Suprapubic skin (tissue), 4 donors: ENCODE measurements at regions not wholly inside any gene's neighbourhood (a gene's known extent, or its start where the extent isn't known, plus 50 kb on each side); places are given as distances from the start of the nearest gene placed in this dataset.

ENCODE experiments used
- DNase-seq, 2 donors: peaks; one replicate each; pipeline ENCODE4 v3.0.0-alpha.2; 2019; ENCODE audit warnings: low spot score in 2 of 2
- H3K27ac ChIP-seq: fragments of 200-600 bp; sonication (generic); one replicate; pipeline ENCODE4 v1.5.1; 2019
- H3K27me3 ChIP-seq: fragments of 200-600 bp; sonication (generic); one replicate; pipeline ENCODE4 v1.5.1; 2019
- H3K36me3 ChIP-seq: fragments of 200-600 bp; sonication (generic); one replicate; pipeline ENCODE4 v1.5.1; 2019
- H3K4me1 ChIP-seq: fragments of 200-600 bp; sonication (generic); one replicate; pipeline ENCODE4 v1.5.1; 2019
- H3K4me3 ChIP-seq: fragments of 200-600 bp; sonication (generic); one replicate; pipeline ENCODE4 v1.5.1; 2019; ENCODE audit warnings: mild to moderate bottlenecking
- H3K9me3 ChIP-seq: fragments of 200-600 bp; sonication (generic); one replicate; pipeline ENCODE4 v1.5.1; 2019
- CTCF ChIP-seq, 2 donors: fragments of 200-600 bp in 1 of 2; fragments of 450-650 bp in 1 of 2; sonication (generic) in 1 of 2; IDR thresholded peaks; one replicate each; pipeline ENCODE4 v1.5.1; 2016 to 2019; ENCODE audit warnings: antibody characterized with exemption in 2 of 2, mild to moderate bottlenecking in 1 of 2, moderate library complexity in 1 of 2
- EP300 ChIP-seq: sonication (generic); formaldehyde crosslinking; IDR thresholded peaks from one replicate; pipeline ENCODE4 v1.6.1; 2017; ENCODE audit warnings: antibody characterized with exemption
- POLR2A ChIP-seq, 2 donors: fragments of 450-650 bp; IDR thresholded peaks; one replicate each; pipeline ENCODE4 v1.6.1; 2017; ENCODE audit warnings: antibody characterized with exemption in 2 of 2, mild to moderate bottlenecking in 2 of 2, moderate library complexity in 2 of 2
- POLR2AphosphoS5 ChIP-seq, 3 donors: sonication (generic); formaldehyde crosslinking; IDR thresholded peaks; one replicate each; pipeline ENCODE4 v1.6.1; 2017; ENCODE audit warnings: antibody characterized with exemption in 3 of 3
- WGBS: methylation state at CpG from one replicate; pipeline ENCODE4 v1.1.5; 2018; 5-methylcytosine and 5-hydroxymethylcytosine counted together

GRCh38 chr5:9712911-9713310 lies 82.8 kb upstream of the TAS2R1 start:
- Histone ChIP-seq H3K9me3 (peaks cover 9% of the 10 kb centered on the region), H3K4me3 (no peak overlapping the region), H3K27ac (no peak overlapping the region), H3K4me1 (no peaks in the 10 kb centered on the region), H3K36me3 (no peaks in the 10 kb centered on the region), H3K27me3 (no peaks in the 10 kb centered on the region)
- WGBS, result 42% methylated on average over 8 of the region's 8 CpGs
- TF ChIP-seq POLR2A (IDR thresholded peaks at IDR 0.05), result no peak
- no peak for TF ChIP-seq CTCF (IDR thresholded peaks at IDR 0.05)
- TF ChIP-seq POLR2AphosphoS5 (IDR thresholded peaks at IDR 0.05), result no peak
- no peak for TF ChIP-seq EP300
- DNase-seq, result no peak

- no peak for TF ChIP-seq EP300
- TF ChIP-seq POLR2A (IDR thresholded peaks at IDR 0.05), result no peak
- no peak for TF ChIP-seq POLR2AphosphoS5 (IDR thresholded peaks at IDR 0.05)
- TF ChIP-seq CTCF (IDR thresholded peaks at IDR 0.05), result no peak
- Histone ChIP-seq H3K27me3 (no peaks in the 10 kb centered on the region), H3K9me3 (peaks cover 9% of the 10 kb centered on the region), H3K27ac (no peak overlapping the region), H3K4me1 (no peaks in the 10 kb centered on the region), H3K4me3 (no peak overlapping the region), H3K36me3 (no peaks in the 10 kb centered on the region)
- DNase-seq, result no peak
- 45% methylated on average over 4 of the region's 4 CpGs for WGBS
These were observed 82.4 kb upstream of the TAS2R1 start for GRCh38 chr5:9712506-9712905.

- WGBS, result 87% methylated on average over 1 of the region's 1 CpG
- peaks cover 9% of the 10 kb centered on the region for H3K9me3 ChIP-seq
- no peaks in the 10 kb centered on the region for H3K36me3 ChIP-seq
- TF ChIP-seq EP300 (no peak), POLR2A (IDR thresholded peaks at IDR 0.05) (no peak), POLR2AphosphoS5 (IDR thresholded peaks at IDR 0.05) (no peak), CTCF (IDR thresholded peaks at IDR 0.05) (no peak)
- no peaks in the 10 kb centered on the region for H3K4me1 ChIP-seq
- H3K4me3 ChIP-seq, result no peak overlapping the region
- H3K27ac ChIP-seq, result no peak overlapping the region
- DNase-seq, result no peak
- H3K27me3 ChIP-seq, result no peaks in the 10 kb centered on the region
These were observed 79.9 kb upstream of the TAS2R1 start for GRCh38 chr5:9710069-9710468.

- no peak overlapping the region for H3K27ac ChIP-seq
- WGBS, result 82% methylated on average over 12 of the region's 12 CpGs
- no peaks in the 10 kb centered on the region for H3K4me1 ChIP-seq
- no peak overlapping the region for H3K4me3 ChIP-seq
- H3K36me3 ChIP-seq, result no peaks in the 10 kb centered on the region
- H3K27me3 ChIP-seq, result no peaks in the 10 kb centered on the region
- H3K9me3 ChIP-seq, result peaks cover 9% of the 10 kb centered on the region
- TF ChIP-seq POLR2A (IDR thresholded peaks at IDR 0.05), result no peak
- no peak for TF ChIP-seq CTCF (IDR thresholded peaks at IDR 0.05)
- no peak for TF ChIP-seq EP300
- no peak for TF ChIP-seq POLR2AphosphoS5 (IDR thresholded peaks at IDR 0.05)
- DNase-seq, result no peak
These were observed 77.7 kb upstream of the TAS2R1 start for GRCh38 chr5:9707732-9708462.

- H3K9me3 ChIP-seq, result no peaks in the 10 kb centered on the region
- no peaks in the 10 kb centered on the region for H3K36me3 ChIP-seq
- TF ChIP-seq POLR2A (IDR thresholded peaks at IDR 0.05), result no peak
- TF ChIP-seq CTCF (IDR thresholded peaks at IDR 0.05), result no peak
- TF ChIP-seq EP300, result no peak
- TF ChIP-seq POLR2AphosphoS5 (IDR thresholded peaks at IDR 0.05), result no peak
- no peak for DNase-seq
- no peak overlapping the region for H3K27ac ChIP-seq
- 54% methylated on average over 3 of the region's 3 CpGs for WGBS
- H3K27me3 ChIP-seq, result no peaks in the 10 kb centered on the region
- no peaks in the 10 kb centered on the region for H3K4me1 ChIP-seq
- H3K4me3 ChIP-seq, result no peak overlapping the region
These were observed 69.5 kb upstream of the TAS2R1 start for GRCh38 chr5:9699681-9700080.
